ENCODE measurements at regions not wholly inside any gene's neighbourhood (a gene's known extent, or its start where the extent isn't known, plus 50 kb on each side); places are given as distances from the start of the nearest gene placed in this dataset.
"Not testable (repeated sequence)": the region's sequence is repeated elsewhere in the genome, so short reads cannot be mapped to it uniquely, and the experiment has no call there.

DNA sequence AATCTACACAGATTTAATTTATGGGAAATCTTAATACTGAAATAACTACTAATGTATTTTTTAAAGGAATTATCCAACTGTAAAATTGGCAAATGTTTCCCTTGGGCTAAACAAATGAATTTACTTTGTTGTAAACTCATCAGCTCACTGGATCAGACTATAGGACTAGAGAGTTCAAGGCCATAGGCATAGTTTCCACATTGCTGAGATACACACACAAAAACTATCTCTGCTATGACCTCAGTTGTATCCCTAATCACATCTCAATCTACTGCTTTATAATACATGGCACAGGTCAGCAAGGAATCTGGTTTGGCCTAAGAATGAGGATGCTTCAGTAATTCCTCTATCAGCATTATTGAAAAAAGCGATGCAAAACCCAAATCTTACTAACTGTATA is 101.1 kb upstream of the SLC39A10 start:
- no peaks in the 10 kb centered on the region for H3K9me3 ChIP-seq (ENCODE audit: control insufficient read depth, low read length)
- H3K27me3 ChIP-seq (ENCODE audit: control insufficient read depth, insufficient read depth, low read length, poor library complexity, severe bottlenecking): no peaks in the 10 kb centered on the region
- H3K4me1 ChIP-seq (ENCODE audit: control insufficient read depth, insufficient read depth, low read length): no peaks in the 10 kb centered on the region
- no peak overlapping the region for H3K4me3 ChIP-seq (ENCODE audit: insufficient read depth, low read depth, low read length)
- H3K27ac ChIP-seq (ENCODE audit: insufficient read depth, low read depth, low read length, poor library complexity, severe bottlenecking): no peak overlapping the region
- H3K36me3 ChIP-seq (ENCODE audit: control insufficient read depth, insufficient read depth, low read length): no peaks in the 10 kb centered on the region
- 100% methylated on average over 1 of the region's 1 CpG for WGBS, 2 experiments

DNA sequence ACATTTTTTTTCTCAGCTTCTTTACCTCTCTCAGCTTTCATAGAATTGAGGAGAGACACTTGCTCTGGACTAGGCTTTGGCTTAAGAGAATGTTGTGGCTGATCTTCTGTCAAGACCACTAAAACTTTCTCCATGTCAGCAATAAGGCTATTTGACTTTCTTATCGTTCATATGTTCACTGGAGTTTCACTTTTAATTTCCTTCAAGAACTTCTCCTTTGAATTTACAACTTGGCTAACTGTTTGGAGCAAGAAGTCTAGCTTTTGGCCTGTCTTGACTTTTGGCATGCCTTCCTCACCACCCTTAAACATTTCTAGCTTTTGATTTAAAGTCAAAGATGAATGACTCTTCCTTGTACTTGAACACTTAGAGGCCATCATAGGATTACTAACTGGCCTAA is 104.4 kb upstream of the SLC39A10 start:
- Histone ChIP-seq H3K4me1 (ENCODE audit: control insufficient read depth, insufficient read depth, low read length) (no peaks in the 10 kb centered on the region), H3K27ac (ENCODE audit: insufficient read depth, low read depth, low read length, poor library complexity, severe bottlenecking) (no peak overlapping the region), H3K9me3 (ENCODE audit: control insufficient read depth, low read length) (no peaks in the 10 kb centered on the region), H3K4me3 (ENCODE audit: insufficient read depth, low read depth, low read length) (no peak overlapping the region), H3K27me3 (ENCODE audit: control insufficient read depth, insufficient read depth, low read length, poor library complexity, severe bottlenecking) (no peaks in the 10 kb centered on the region), H3K36me3 (ENCODE audit: control insufficient read depth, insufficient read depth, low read length) (no peaks in the 10 kb centered on the region)
- WGBS, 2 experiments: 96 to 97% methylated on average over 1 of the region's 1 CpG

DNA sequence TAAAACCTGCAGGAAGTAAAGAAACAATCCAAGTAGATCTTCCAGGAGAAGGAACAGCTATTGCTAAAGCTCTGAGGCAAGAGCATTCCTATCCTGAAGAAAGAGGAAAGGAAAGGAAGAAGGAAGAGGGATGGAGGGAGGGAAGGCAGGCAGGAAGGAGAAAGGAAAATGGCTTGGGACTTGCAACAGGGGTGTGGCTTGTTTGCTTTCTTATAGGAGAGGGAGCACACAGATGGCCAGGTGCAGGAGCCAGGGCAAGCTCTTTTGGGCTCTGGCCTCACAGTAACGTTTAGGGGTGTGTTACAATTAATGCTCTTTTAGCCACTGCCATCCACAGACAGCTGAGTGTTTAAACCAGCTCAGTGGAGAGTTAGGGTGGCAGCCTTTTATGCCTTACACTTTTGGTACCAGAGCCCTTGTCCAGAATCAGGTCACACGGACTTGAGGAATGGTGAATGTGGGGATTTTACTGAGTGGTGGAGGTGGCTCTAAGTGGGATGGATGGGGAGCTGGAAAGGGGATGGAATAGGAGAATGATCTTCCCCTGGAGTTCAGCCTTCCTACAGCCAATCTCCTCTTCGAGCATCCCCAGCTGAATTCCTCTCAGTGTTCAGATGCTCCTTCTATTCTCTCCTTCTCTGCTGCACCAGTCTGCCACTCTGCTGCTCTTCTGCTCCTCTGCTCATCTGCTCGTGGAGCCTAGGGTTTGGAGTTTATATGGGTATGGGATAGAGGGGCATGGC is 108.7 kb upstream of the SLC39A10 start:
- 87 to 92% methylated on average over 4 of the region's 4 CpGs for WGBS, 2 experiments
- no peaks in the 10 kb centered on the region for H3K9me3 ChIP-seq (ENCODE audit: control insufficient read depth, low read length)
- no peaks in the 10 kb centered on the region for H3K4me1 ChIP-seq (ENCODE audit: control insufficient read depth, insufficient read depth, low read length)
- H3K36me3 ChIP-seq (ENCODE audit: control insufficient read depth, insufficient read depth, low read length): no peaks in the 10 kb centered on the region
- H3K27ac ChIP-seq (ENCODE audit: insufficient read depth, low read depth, low read length, poor library complexity, severe bottlenecking): no peak overlapping the region
- no peak overlapping the region for H3K4me3 ChIP-seq (ENCODE audit: insufficient read depth, low read depth, low read length)
- no peaks in the 10 kb centered on the region for H3K27me3 ChIP-seq (ENCODE audit: control insufficient read depth, insufficient read depth, low read length, poor library complexity, severe bottlenecking)

DNA sequence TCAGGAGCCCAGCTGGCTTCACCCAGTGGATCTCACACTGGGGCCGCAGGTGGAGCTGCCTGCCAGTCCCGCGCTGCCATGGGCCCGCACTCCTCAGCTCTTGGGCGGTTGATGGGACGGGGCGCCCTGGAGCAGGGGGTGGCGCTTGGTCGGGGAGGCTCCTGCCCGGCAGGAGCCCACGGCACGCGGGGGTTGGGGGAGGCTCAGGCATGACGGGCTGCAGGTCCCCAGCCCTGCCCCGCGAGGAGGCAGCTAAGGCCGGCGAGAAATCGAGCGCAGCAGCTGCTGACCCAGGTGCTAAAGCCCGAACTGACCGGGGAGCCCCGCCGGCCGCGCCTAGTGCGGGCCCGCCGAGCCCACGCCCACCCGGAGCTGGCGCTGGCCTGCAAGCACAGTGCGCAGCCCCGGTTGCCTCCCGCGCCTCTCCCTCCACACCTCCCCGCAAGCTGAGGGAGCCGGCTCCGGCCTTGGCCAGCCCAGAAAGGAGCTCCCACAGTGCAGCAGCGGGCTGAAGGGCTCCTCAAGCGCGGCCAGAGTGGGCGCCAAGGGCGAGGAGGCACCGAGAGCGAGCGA is 109.7 kb upstream of the SLC39A10 start:
- not testable (repeated sequence) for H3K4me1 ChIP-seq (ENCODE audit: control insufficient read depth, insufficient read depth, low read length); H3K27ac ChIP-seq (ENCODE audit: insufficient read depth, low read depth, low read length, poor library complexity, severe bottlenecking); H3K4me3 ChIP-seq (ENCODE audit: insufficient read depth, low read depth, low read length); H3K9me3 ChIP-seq (ENCODE audit: control insufficient read depth, low read length); H3K36me3 ChIP-seq (ENCODE audit: control insufficient read depth, insufficient read depth, low read length); H3K27me3 ChIP-seq (ENCODE audit: control insufficient read depth, insufficient read depth, low read length, poor library complexity, severe bottlenecking)
- WGBS, 2 experiments: 95% methylated on average over 47 of the region's 47 CpGs

DNA sequence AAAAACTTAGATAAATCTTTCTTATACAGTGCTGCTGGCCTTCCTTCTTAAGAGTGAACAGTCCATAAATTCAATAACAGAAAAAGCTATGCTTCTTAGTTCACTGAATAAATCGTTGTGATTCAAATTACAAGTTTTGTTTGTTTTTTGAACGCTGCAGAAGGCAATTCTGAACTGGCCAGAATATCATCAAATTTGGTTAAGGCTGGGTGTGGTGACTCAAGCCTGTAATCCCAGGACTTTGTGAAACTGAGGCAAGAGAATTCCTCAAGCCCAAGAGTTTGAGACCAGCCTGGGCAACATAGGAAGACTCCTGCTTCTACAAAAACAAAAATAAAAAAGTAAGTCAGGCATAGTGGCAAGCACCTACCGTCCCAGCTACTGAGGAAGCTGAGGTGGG is 111.2 kb upstream of the SLC39A10 start:
- Histone ChIP-seq H3K36me3 (ENCODE audit: control insufficient read depth, insufficient read depth, low read length) (no peaks in the 10 kb centered on the region), H3K4me3 (ENCODE audit: insufficient read depth, low read depth, low read length) (no peak overlapping the region), H3K27me3 (ENCODE audit: control insufficient read depth, insufficient read depth, low read length, poor library complexity, severe bottlenecking) (no peaks in the 10 kb centered on the region), H3K27ac (ENCODE audit: insufficient read depth, low read depth, low read length, poor library complexity, severe bottlenecking) (no peak overlapping the region), H3K4me1 (ENCODE audit: control insufficient read depth, insufficient read depth, low read length) (no peaks in the 10 kb centered on the region), H3K9me3 (ENCODE audit: control insufficient read depth, low read length) (no peaks in the 10 kb centered on the region)
- 96 to 97% methylated on average over 3 of the region's 3 CpGs for WGBS, 2 experiments

DNA sequence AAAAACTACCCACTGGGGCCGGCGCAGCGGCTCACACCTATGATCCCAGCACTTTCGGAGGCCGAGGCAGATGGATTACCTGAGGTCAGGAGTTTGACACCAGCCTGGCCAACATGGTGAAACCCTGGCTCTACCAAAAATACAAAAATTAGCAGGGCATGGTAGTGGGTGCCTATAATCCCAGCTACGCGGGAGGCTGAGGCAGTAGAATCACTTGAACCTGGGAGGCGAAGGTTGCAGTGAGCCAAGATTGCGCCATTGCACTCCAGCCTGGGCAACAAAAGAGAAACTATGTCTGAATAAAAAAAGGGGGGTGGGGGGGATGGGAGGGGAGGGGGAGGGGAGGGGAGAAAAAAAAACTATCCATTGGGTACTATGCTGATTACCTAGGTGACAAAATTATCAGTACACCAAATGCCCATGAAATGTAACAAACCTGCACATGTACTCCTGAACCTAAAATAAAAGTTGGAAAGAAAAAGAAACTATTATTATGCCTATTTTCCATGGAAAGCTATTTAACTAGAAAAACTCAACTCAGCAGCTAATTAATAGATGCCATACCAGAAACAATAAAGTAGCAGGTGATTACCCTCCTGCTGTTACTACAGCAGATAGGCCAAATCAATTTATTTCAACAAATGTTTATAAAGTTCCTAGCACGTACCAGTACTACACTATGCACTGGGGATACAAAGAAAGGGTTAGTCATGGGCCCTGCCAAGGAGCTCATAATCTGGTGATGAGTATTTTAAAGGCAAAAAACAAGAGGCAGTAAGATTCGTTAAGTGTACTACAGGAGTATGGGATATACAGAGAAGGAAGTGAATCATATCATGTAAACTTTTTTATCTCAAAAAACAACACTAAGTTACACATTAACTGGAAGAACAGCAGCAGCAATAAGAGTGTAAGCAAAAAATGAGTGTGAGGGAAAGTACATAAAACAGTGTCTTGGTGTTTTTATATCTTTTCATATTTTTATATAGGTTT is 112.8 kb upstream of the SLC39A10 start:
- 94 to 97% methylated on average over 10 to 11 of the region's 11 CpGs for WGBS, 2 experiments

DNA sequence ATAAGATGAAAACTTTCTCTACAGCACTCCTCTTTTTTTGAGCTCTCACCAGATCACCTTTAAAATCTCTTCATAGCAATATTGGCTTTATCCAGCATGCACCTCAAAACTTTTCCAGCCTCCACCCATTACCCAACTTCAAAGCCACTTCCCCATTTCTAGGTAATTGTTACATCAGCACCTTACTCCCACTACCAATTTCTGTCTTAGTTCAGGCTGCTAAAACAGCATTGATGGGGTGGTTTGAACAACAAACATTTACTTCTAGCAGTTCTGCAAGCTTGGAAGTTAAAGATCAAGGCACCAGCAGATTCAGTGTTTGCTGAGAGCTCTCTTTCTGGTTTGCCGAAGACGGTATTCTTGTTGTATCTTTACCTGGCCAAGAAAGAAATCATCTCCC is 114.0 kb upstream of the SLC39A10 start:
- Histone ChIP-seq H3K27me3 (ENCODE audit: control insufficient read depth, insufficient read depth, low read length, poor library complexity, severe bottlenecking) (no peaks in the 10 kb centered on the region), H3K36me3 (ENCODE audit: control insufficient read depth, insufficient read depth, low read length) (no peaks in the 10 kb centered on the region), H3K27ac (ENCODE audit: insufficient read depth, low read depth, low read length, poor library complexity, severe bottlenecking) (no peak overlapping the region), H3K9me3 (ENCODE audit: control insufficient read depth, low read length) (no peaks in the 10 kb centered on the region), H3K4me3 (ENCODE audit: insufficient read depth, low read depth, low read length) (no peak overlapping the region), H3K4me1 (ENCODE audit: control insufficient read depth, insufficient read depth, low read length) (no peaks in the 10 kb centered on the region)
- 98 to 100% methylated on average over 2 of the region's 2 CpGs for WGBS, 2 experiments

More for the DNA sequence above, 112.8 kb upstream of the SLC39A10 start:
- Histone ChIP-seq H3K4me1 (ENCODE audit: control insufficient read depth, insufficient read depth, low read length) (no peaks in the 10 kb centered on the region), H3K9me3 (ENCODE audit: control insufficient read depth, low read length) (no peaks in the 10 kb centered on the region), H3K36me3 (ENCODE audit: control insufficient read depth, insufficient read depth, low read length) (no peaks in the 10 kb centered on the region), H3K4me3 (ENCODE audit: insufficient read depth, low read depth, low read length) (no peak overlapping the region), H3K27me3 (ENCODE audit: control insufficient read depth, insufficient read depth, low read length, poor library complexity, severe bottlenecking) (no peaks in the 10 kb centered on the region), H3K27ac (ENCODE audit: insufficient read depth, low read depth, low read length, poor library complexity, severe bottlenecking) (no peak overlapping the region)

DNA sequence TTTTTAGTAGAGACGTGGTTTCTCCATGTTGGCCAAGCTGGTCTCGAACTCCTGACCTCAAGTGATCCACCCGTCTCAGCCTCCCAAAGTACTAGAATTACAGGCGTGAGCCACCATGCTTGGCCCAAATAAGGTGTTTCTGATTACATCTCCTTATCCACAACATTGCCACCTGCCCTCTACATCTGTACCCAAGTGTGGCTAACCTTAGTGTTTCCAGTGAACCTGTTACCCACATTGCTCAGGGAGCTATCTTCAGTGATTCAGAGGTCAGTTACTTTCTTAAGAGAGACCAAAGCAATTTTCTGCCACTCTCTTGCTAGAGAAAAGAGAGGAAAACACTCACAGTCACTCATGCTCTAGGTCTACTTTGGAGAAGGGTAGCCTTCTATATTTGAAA is 115.0 kb upstream of the SLC39A10 start:
- Histone ChIP-seq H3K27ac (ENCODE audit: insufficient read depth, low read depth, low read length, poor library complexity, severe bottlenecking) (no peak overlapping the region), H3K9me3 (ENCODE audit: control insufficient read depth, low read length) (no peaks in the 10 kb centered on the region), H3K27me3 (ENCODE audit: control insufficient read depth, insufficient read depth, low read length, poor library complexity, severe bottlenecking) (no peaks in the 10 kb centered on the region), H3K4me1 (ENCODE audit: control insufficient read depth, insufficient read depth, low read length) (no peaks in the 10 kb centered on the region), H3K36me3 (ENCODE audit: control insufficient read depth, insufficient read depth, low read length) (no peaks in the 10 kb centered on the region), H3K4me3 (ENCODE audit: insufficient read depth, low read depth, low read length) (no peak overlapping the region)
- WGBS, 2 experiments: 69 to 70% methylated on average over 4 of the region's 4 CpGs

DNA sequence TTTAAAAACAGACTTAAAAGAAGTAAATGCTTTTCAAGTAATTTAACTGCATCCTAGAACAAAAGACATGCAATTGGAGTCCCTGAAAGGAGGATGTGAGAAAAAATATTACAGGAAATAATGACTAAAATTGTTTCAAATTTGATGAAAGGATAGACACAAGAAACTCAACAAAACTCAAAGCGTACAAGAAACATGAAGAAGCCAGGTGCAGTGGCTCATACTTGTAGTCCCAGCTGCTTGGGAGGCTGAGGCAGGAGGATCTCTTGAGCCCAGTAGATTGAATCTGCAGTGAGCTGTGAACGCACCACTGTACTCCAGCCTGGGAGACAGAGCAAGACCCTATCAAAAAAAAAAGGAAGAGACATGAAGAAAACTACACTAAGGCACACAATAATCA is 118.1 kb upstream of the SLC39A10 start:
- Histone ChIP-seq H3K27me3 (ENCODE audit: control insufficient read depth, insufficient read depth, low read length, poor library complexity, severe bottlenecking) (no peaks in the 10 kb centered on the region), H3K27ac (ENCODE audit: insufficient read depth, low read depth, low read length, poor library complexity, severe bottlenecking) (no peak overlapping the region), H3K36me3 (ENCODE audit: control insufficient read depth, insufficient read depth, low read length) (no peaks in the 10 kb centered on the region), H3K4me1 (ENCODE audit: control insufficient read depth, insufficient read depth, low read length) (no peaks in the 10 kb centered on the region), H3K4me3 (ENCODE audit: insufficient read depth, low read depth, low read length) (no peak overlapping the region), H3K9me3 (ENCODE audit: control insufficient read depth, low read length) (no peaks in the 10 kb centered on the region)
- 89 to 95% methylated on average over 2 of the region's 2 CpGs for WGBS, 2 experiments

DNA sequence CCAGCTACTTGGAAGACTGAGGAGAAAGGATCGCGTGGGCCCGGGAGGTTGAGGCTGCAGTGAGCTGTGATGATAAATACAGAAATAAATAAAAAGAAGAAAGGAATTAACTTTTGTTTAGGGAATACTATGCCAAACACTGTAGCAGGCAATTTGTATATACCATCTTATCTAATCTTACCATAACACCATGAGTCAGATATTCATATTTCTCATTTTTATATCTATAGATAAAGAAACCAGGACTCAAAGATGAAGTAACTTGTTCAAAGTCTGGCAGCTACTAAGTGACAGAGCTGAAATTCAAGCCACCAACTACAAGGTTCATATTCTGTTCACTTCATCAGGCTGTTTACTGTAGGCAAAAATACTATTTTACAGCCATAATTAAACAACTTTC is 119.2 kb upstream of the SLC39A10 start:
- no peaks in the 10 kb centered on the region for H3K9me3 ChIP-seq (ENCODE audit: control insufficient read depth, low read length)
- H3K27ac ChIP-seq (ENCODE audit: insufficient read depth, low read depth, low read length, poor library complexity, severe bottlenecking): no peak overlapping the region
- no peaks in the 10 kb centered on the region for H3K4me1 ChIP-seq (ENCODE audit: control insufficient read depth, insufficient read depth, low read length)
- no peaks in the 10 kb centered on the region for H3K27me3 ChIP-seq (ENCODE audit: control insufficient read depth, insufficient read depth, low read length, poor library complexity, severe bottlenecking)
- WGBS, 2 experiments: 90 to 97% methylated on average over 3 of the region's 3 CpGs
- H3K4me3 ChIP-seq (ENCODE audit: insufficient read depth, low read depth, low read length): no peak overlapping the region
- no peaks in the 10 kb centered on the region for H3K36me3 ChIP-seq (ENCODE audit: control insufficient read depth, insufficient read depth, low read length)
